ENCODE measurements at regions not wholly inside any gene's neighbourhood (a gene's known extent, or its start where the extent isn't known, plus 50 kb on each side); places are given as distances from the start of the nearest gene placed in this dataset.
"Not testable (repeated sequence)": the region's sequence is repeated elsewhere in the genome, so short reads cannot be mapped to it uniquely, and the experiment has no call there.

- peak; percentile 54 for DNase-seq
Observed at GRCh38 chr15:57883701-57884100, 177.2 kb downstream of the POLR2M start.

GRCh38 chr15:57884936-57885335 is 178.4 kb downstream of the POLR2M start:
- no peak for DNase-seq

GRCh38 chr15:57885435-57885834 is 178.9 kb downstream of the POLR2M start:
- no peak for DNase-seq

- DNase-seq: no peak
Observed at GRCh38 chr15:57887825-57888224, 177.7 kb downstream of the ALDH1A2 start.

- DNase-seq: no peak
Observed at GRCh38 chr15:57890351-57890750, 175.2 kb downstream of the ALDH1A2 start.

GRCh38 chr15:57890878-57891277 is 174.6 kb downstream of the ALDH1A2 start:
- DNase-seq: no peak

GRCh38 chr15:57892181-57892580 is 173.3 kb downstream of the ALDH1A2 start:
- DNase-seq: no peak

GRCh38 chr15:57893040-57893439 is 172.5 kb downstream of the ALDH1A2 start:
- DNase-seq: no peak

GRCh38 chr15:57895291-57895690 is 170.2 kb downstream of the ALDH1A2 start:
- DNase-seq: no peak

- no peak for DNase-seq
Observed at GRCh38 chr15:57896114-57896513, 169.4 kb downstream of the ALDH1A2 start.

- not testable (repeated sequence) for DNase-seq
Observed at GRCh38 chr15:57896899-57897298, 168.6 kb downstream of the ALDH1A2 start.

GRCh38 chr15:57897870-57898269 is 167.6 kb downstream of the ALDH1A2 start:
- DNase-seq: no peak

GRCh38 chr15:57902155-57902554 is 163.4 kb downstream of the ALDH1A2 start:
- DNase-seq: no peak

Measured in eye (tissue), 1 donor.